Loucy (cell line): ENCODE measurements at regions not wholly inside any gene's neighbourhood (a gene's known extent, or its start where the extent isn't known, plus 50 kb on each side); places are given as distances from the start of the nearest gene placed in this dataset.

Source experiments
- H2AFZ ChIP-seq: fragments of 200-600 bp; sonication (generic); 2 replicates; pipeline ENCODE4 v1.6.0; 2016; ENCODE audit warnings: antibody characterized with exemption, mild to moderate bottlenecking, low read length, moderate library complexity
- H3F3A ChIP-seq: fragments of 200-600 bp; 2 replicates; pipeline ENCODE4 v1.6.0; 2016; ENCODE audit warnings: antibody characterized with exemption, low read depth, mild to moderate bottlenecking
- H3K27me3 ChIP-seq: fragments of 200-600 bp; sonication (generic); 2 replicates; pipeline ENCODE4 v1.6.1; 2014; ENCODE audit warnings: low read length, mild to moderate bottlenecking; ENCODE audit not compliant: insufficient read depth, poor library complexity, severe bottlenecking
- H3K36me3 ChIP-seq: fragments of 200-600 bp; sonication (generic); 2 replicates; pipeline ENCODE4 v1.6.1; 2016; ENCODE audit warnings: low read length; ENCODE audit not compliant: insufficient read depth
- H3K4me1 ChIP-seq: fragments of 200-600 bp; sonication (generic); 2 replicates; pipeline ENCODE4 v1.5.1; 2014; ENCODE audit warnings: low read length, mild to moderate bottlenecking; ENCODE audit not compliant: insufficient read depth, poor library complexity, severe bottlenecking
- H3K4me2 ChIP-seq: fragments of 200-600 bp; sonication (generic); 2 replicates; pipeline ENCODE4 v1.6.0; 2014; ENCODE audit warnings: antibody characterized with exemption, low read length, low read depth, mild to moderate bottlenecking; ENCODE audit not compliant: poor library complexity, severe bottlenecking
- H3K4me3 ChIP-seq: fragments of 200-600 bp; sonication (generic); 2 replicates; pipeline ENCODE4 v1.5.1; 2014; ENCODE audit warnings: low read length, mild to moderate bottlenecking, mixed read lengths; ENCODE audit not compliant: poor library complexity, severe bottlenecking
- H3K79me2 ChIP-seq: fragments of 200-600 bp; sonication (generic); 2 replicates; pipeline ENCODE4 v1.6.1; 2014; ENCODE audit warnings: low read length; ENCODE audit not compliant: insufficient read depth
- H3K9ac ChIP-seq: fragments of 200-600 bp; sonication (generic); 2 replicates; pipeline ENCODE4 v1.6.0; 2014; ENCODE audit warnings: mild to moderate bottlenecking, low read depth, low read length, moderate library complexity; ENCODE audit not compliant: poor library complexity, severe bottlenecking
- H3K9me2 ChIP-seq: fragments of 200-600 bp; sonication (generic); replicated peaks from 2 replicates; pipeline ENCODE4 v1.6.1; 2016; ENCODE audit warnings: low read depth, low read length, mixed read lengths
- H3K9me3 ChIP-seq: fragments of 200-600 bp; sonication (generic); 2 replicates; pipeline ENCODE4 v1.6.1; 2014; ENCODE audit warnings: mild to moderate bottlenecking, antibody characterized with exemption, low read length, low read depth; ENCODE audit not compliant: insufficient read depth
- H4K20me1 ChIP-seq: fragments of 200-600 bp; sonication (generic); 2 replicates; pipeline ENCODE4 v1.6.0; 2014; ENCODE audit warnings: antibody characterized with exemption, low read length, mild to moderate bottlenecking; ENCODE audit not compliant: insufficient read depth, poor library complexity, severe bottlenecking
- EZH2phosphoT487 ChIP-seq: fragments of 200-600 bp; IDR thresholded peaks from 2 replicates; pipeline ENCODE4 v1.6.1; 2018; ENCODE audit warnings: antibody characterized with exemption, mild to moderate bottlenecking, moderate library complexity, borderline replicate concordance
- TF ChIP-seq, protein P1 (sequence below): fragments of 200-600 bp; sonication (generic); conservative IDR thresholded peaks from 2 replicates; pipeline ENCODE4 v1.5.1; 2014; ENCODE audit warnings: mild to moderate bottlenecking, antibody characterized with exemption, low read length

- Histone ChIP-seq H3F3A (no peaks in the 10 kb centered on the region), H2AFZ (no peak overlapping the region), H3K27me3 (no peaks in the 10 kb centered on the region), H3K36me3 (no peaks in the 10 kb centered on the region), H3K9ac (no peak overlapping the region), H4K20me1 (no peaks in the 10 kb centered on the region), H3K9me2 (no peaks in the 10 kb centered on the region), H3K9me3 (no peaks in the 10 kb centered on the region), H3K4me3 (no peak overlapping the region), H3K4me1 (no peaks in the 10 kb centered on the region), H3K4me2 (no peak overlapping the region), H3K79me2 (no peaks in the 10 kb centered on the region)
- TF ChIP-seq, protein P1, sequence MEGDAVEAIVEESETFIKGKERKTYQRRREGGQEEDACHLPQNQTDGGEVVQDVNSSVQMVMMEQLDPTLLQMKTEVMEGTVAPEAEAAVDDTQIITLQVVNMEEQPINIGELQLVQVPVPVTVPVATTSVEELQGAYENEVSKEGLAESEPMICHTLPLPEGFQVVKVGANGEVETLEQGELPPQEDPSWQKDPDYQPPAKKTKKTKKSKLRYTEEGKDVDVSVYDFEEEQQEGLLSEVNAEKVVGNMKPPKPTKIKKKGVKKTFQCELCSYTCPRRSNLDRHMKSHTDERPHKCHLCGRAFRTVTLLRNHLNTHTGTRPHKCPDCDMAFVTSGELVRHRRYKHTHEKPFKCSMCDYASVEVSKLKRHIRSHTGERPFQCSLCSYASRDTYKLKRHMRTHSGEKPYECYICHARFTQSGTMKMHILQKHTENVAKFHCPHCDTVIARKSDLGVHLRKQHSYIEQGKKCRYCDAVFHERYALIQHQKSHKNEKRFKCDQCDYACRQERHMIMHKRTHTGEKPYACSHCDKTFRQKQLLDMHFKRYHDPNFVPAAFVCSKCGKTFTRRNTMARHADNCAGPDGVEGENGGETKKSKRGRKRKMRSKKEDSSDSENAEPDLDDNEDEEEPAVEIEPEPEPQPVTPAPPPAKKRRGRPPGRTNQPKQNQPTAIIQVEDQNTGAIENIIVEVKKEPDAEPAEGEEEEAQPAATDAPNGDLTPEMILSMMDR, result no peak
- no peak for TF ChIP-seq EZH2phosphoT487
Observed at GRCh38 chr15:77753939-77754338, 121.2 kb upstream of the LINGO1 start.

- TF ChIP-seq, protein P1, result no peak
- TF ChIP-seq EZH2phosphoT487, result no peak
- no peak overlapping the region for H3K4me2 ChIP-seq
- H3K9me2 ChIP-seq, result no peaks in the 10 kb centered on the region
- no peaks in the 10 kb centered on the region for H4K20me1 ChIP-seq
- no peak overlapping the region for H3K9ac ChIP-seq
- no peaks in the 10 kb centered on the region for H3K27me3 ChIP-seq
- H3K4me3 ChIP-seq, result no peak overlapping the region
- no peaks in the 10 kb centered on the region for H3K36me3 ChIP-seq
- H3K79me2 ChIP-seq, result no peaks in the 10 kb centered on the region
- H3K4me1 ChIP-seq, result peaks cover 1% of the 10 kb centered on the region
- no peak overlapping the region for H2AFZ ChIP-seq
- H3K9me3 ChIP-seq, result no peaks in the 10 kb centered on the region
- no peaks in the 10 kb centered on the region for H3F3A ChIP-seq
Observed at GRCh38 chr15:77753281-77753873, 120.7 kb upstream of the LINGO1 start.

DNA sequence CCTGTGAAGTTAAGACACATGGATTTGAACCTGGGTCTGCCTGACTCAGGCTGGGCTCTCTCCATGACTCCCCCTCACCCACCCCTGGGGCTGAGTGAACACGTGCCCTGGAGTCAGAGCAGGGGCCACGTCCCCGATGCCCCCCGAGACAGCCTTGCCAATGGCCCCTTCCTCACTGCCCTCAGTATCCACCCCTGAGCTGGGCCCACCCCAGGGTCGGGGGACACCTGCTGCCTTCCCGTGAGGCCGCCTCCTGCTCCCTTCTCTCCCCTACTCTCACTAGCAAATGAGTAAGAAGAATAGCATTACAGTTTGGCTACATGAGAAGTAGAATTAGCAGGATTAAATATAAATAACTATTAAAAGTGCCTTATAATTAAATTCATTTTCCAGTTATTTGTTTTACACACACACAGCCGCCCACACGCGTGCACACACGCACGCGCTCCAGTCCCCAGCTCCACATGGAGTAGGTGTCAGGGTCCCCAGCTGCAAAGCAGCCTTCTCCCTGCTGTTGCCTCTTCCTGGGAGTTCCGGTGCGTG lies 117.4 kb upstream of the LINGO1 start:
- H3K79me2 ChIP-seq, result no peaks in the 10 kb centered on the region
- H2AFZ ChIP-seq, result no peak overlapping the region
- H3K9me3 ChIP-seq, result no peaks in the 10 kb centered on the region
- TF ChIP-seq EZH2phosphoT487, result no peak
- TF ChIP-seq, protein P1, result no peak
- H3K27me3 ChIP-seq, result no peaks in the 10 kb centered on the region
- H3K4me1 ChIP-seq, result peaks cover 10% of the 10 kb centered on the region
- H3K4me3 ChIP-seq, result no peak overlapping the region
- H3K4me2 ChIP-seq, result no peak overlapping the region
- no peaks in the 10 kb centered on the region for H3K36me3 ChIP-seq
- H3F3A ChIP-seq, result no peaks in the 10 kb centered on the region
- no peak overlapping the region for H3K9ac ChIP-seq
- H4K20me1 ChIP-seq, result no peaks in the 10 kb centered on the region
- no peaks in the 10 kb centered on the region for H3K9me2 ChIP-seq
